SKM-1 (cell line): ENCODE measurements at regions not wholly inside any gene's neighbourhood (a gene's known extent, or its start where the extent isn't known, plus 50 kb on each side); places are given as distances from the start of the nearest gene placed in this dataset.

Source experiments
- DNase-seq: peaks from one replicate; lab custom pipeline; 2025; ENCODE audit not compliant: unreplicated experiment; lab: John Stamatoyannopoulos, UW

- no peak for DNase-seq
Measured at GRCh38 chrX:39954851-39955250, 142.9 kb downstream of the BCOR start.

GRCh38 chrX:39955625-39956024, 142.1 kb downstream of the BCOR start:
- no peak for DNase-seq

GRCh38 chrX:39956803-39957394, 140.9 kb downstream of the BCOR start:
- DNase-seq = no peak

GRCh38 chrX:39957816-39958566, 139.8 kb downstream of the BCOR start:
- no peak for DNase-seq

- DNase-seq = no peak
Measured at GRCh38 chrX:39958850-39959249, 138.9 kb downstream of the BCOR start.

GRCh38 chrX:39960219-39960618, 137.5 kb downstream of the BCOR start:
- no peak for DNase-seq

GRCh38 chrX:39961441-39961840, 136.3 kb downstream of the BCOR start:
- no peak for DNase-seq

- no peak for DNase-seq
Measured at GRCh38 chrX:39965051-39965573, 132.6 kb downstream of the BCOR start.

GRCh38 chrX:39966176-39966575, 131.6 kb downstream of the BCOR start:
- no peak for DNase-seq

GRCh38 chrX:39967348-39967747, 130.4 kb downstream of the BCOR start:
- DNase-seq = no peak

- DNase-seq = no peak
Measured at GRCh38 chrX:39969099-39969818, 128.5 kb downstream of the BCOR start.

GRCh38 chrX:39969819-39970504, 127.8 kb downstream of the BCOR start:
- no peak for DNase-seq

GRCh38 chrX:39971760-39972159, 126.0 kb downstream of the BCOR start:
- no peak for DNase-seq

GRCh38 chrX:39972340-39972739, 125.4 kb downstream of the BCOR start:
- no peak for DNase-seq

GRCh38 chrX:39973810-39974209, 123.9 kb downstream of the BCOR start:
- DNase-seq = no peak

- DNase-seq = no peak
Measured at GRCh38 chrX:39974270-39974669, 123.5 kb downstream of the BCOR start.

GRCh38 chrX:39975101-39975925, 122.4 kb downstream of the BCOR start:
- no peak for DNase-seq

GRCh38 chrX:39981946-39982345, 115.8 kb downstream of the BCOR start:
- DNase-seq = no peak

GRCh38 chrX:39982948-39983347, 114.8 kb downstream of the BCOR start:
- no peak for DNase-seq

- no peak for DNase-seq
Measured at GRCh38 chrX:39983715-39984114, 114.0 kb downstream of the BCOR start.
